ENCODE measurements at regions not wholly inside any gene's neighbourhood (a gene's known extent, or its start where the extent isn't known, plus 50 kb on each side); places are given as distances from the start of the nearest gene placed in this dataset.

DNA sequence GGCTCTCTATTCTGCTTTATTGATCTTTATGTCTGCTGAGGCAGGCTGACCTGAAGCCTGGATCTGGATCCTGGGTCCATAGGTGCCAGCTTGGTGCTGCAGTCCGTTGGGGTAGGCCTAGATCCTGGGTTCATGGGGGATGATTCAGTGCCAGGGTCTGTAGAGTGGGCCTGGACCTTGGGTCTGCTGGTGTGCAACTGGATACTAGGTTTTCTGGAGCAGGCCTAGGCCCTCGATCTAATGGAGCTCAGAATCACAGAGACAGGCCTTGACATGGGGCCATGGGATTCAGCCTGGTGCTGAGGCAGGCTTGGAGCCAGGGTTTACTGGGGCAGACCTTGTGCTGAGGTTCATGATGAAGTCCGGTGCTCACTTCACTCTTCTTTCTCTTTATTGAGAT, 358.6 kb downstream of the TEX13C start:
- H3K27ac ChIP-seq (ENCODE audit: insufficient read depth, low read depth, low read length), result no peak overlapping the region
- no peaks in the 10 kb centered on the region for H3K9me3 ChIP-seq (replicated peaks; ENCODE audit: control insufficient read depth, insufficient read depth, low read length)
- no peak overlapping the region for H3K4me2 ChIP-seq (ENCODE audit: insufficient read depth, low read length)
- H3K4me1 ChIP-seq (ENCODE audit: control insufficient read depth, extremely low read depth, insufficient read depth, low read length), result no peaks in the 10 kb centered on the region
- H3K79me2 ChIP-seq (ENCODE audit: control insufficient read depth, insufficient read depth, low read length), result no peaks in the 10 kb centered on the region
- ChIA-PET POLR2A (no interaction called here), CTCF (no interaction called here)
- DNase-seq (ENCODE audit: low read depth, low spot score), result no peak
- no peaks in the 10 kb centered on the region for H3K27me3 ChIP-seq (ENCODE audit: control insufficient read depth in 2 of 2, insufficient read depth in 2 of 2, low read length in 2 of 2)
- no peaks in the 10 kb centered on the region for H4K20me1 ChIP-seq (replicated peaks; ENCODE audit: control insufficient read depth, extremely low read depth, insufficient read depth, low read length)
- TF ChIP-seq MYC (IDR thresholded peaks at IDR 0.05; ENCODE audit: low read depth, low read length), result no peak
- no peak for TF ChIP-seq POLR2AphosphoS5 (IDR thresholded peaks at IDR 0.05; ENCODE audit: insufficient read depth, low read depth, low read length)
- BruUV-seq (replicated peaks), result no TSS peak
- H3K4me3 ChIP-seq (replicated peaks in 1 of 3; ENCODE audit: insufficient read depth in 1 of 3, low read depth in 1 of 3, low read length in 3 of 3), result no peak overlapping the region
- dilution Hi-C loops (cut with MboI; ENCODE audit: extremely low pct_ligation_motif_present, low sequenced_read_pairs) (no loop called here), intact Hi-C loops (cut with micrococcal nuclease) (no loop called here)
- no peaks in the 10 kb centered on the region for H3K36me3 ChIP-seq (ENCODE audit: control insufficient read depth in 2 of 2, extremely low read depth in 1 of 2, insufficient read depth in 2 of 2, low read length in 2 of 2)
- H3K9me1 ChIP-seq (replicated peaks; ENCODE audit: control insufficient read depth, extremely low read depth, insufficient read depth, low read length), result no peaks in the 10 kb centered on the region
- H3K9ac ChIP-seq (replicated peaks; ENCODE audit: extremely low read depth, insufficient read depth, low read length), result no peak overlapping the region
- FAIRE-seq, result no peak
- H2AFZ ChIP-seq (ENCODE audit: low read depth, low read length), result no peak overlapping the region

DNA sequence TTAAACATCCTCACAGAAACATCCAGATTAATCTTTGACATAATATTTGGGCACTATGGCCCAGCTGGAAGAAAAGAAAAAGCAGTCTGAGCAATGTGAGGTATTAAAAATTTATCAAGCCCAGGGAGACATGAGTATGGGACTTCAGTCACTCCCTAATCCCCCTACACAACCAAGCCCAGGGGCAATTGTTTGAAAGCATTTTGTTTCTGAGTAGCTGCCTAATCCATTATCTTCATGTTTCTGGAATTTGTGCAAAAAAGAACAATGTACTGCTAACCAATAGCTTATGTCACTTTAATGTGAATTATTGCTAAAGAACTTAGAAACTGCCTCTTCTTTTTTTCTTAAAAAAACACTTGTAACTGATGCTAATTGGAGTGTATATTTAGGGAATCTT, 360.7 kb downstream of the TEX13C start:
- H3K27me3 ChIP-seq (ENCODE audit: control insufficient read depth in 2 of 2, insufficient read depth in 2 of 2, low read length in 2 of 2), result no peaks in the 10 kb centered on the region
- FAIRE-seq, result no peak
- no peaks in the 10 kb centered on the region for H4K20me1 ChIP-seq (replicated peaks; ENCODE audit: control insufficient read depth, extremely low read depth, insufficient read depth, low read length)
- no peak overlapping the region for H3K9ac ChIP-seq (replicated peaks; ENCODE audit: extremely low read depth, insufficient read depth, low read length)
- BruUV-seq (replicated peaks), result no TSS peak
- no peaks in the 10 kb centered on the region for H3K9me1 ChIP-seq (replicated peaks; ENCODE audit: control insufficient read depth, extremely low read depth, insufficient read depth, low read length)
- no peak overlapping the region for H3K4me2 ChIP-seq (ENCODE audit: insufficient read depth, low read length)
- ChIA-PET POLR2A (no interaction called here), CTCF (no interaction called here)
- TF ChIP-seq GATA2 (IDR thresholded peaks at IDR 0.05; ENCODE audit: insufficient read depth, insufficient read length, low read depth, low read length) (no peak), EZH2 (IDR thresholded peaks at IDR 0.05; ENCODE audit: borderline replicate concordance, low read depth, low read length, severe bottlenecking) (no peak), MYC (IDR thresholded peaks at IDR 0.05; ENCODE audit: low read depth, low read length) (no peak), POLR2AphosphoS5 (IDR thresholded peaks at IDR 0.05; ENCODE audit: insufficient read depth, low read depth, low read length) (no peak), FOS (IDR thresholded peaks at IDR 0.05; ENCODE audit: borderline replicate concordance, insufficient read depth, low read length) (no peak), JUN (IDR thresholded peaks at IDR 0.05; ENCODE audit: borderline replicate concordance, insufficient read depth, insufficient read length, low read depth) (no peak), POLR2A (IDR thresholded peaks at IDR 0.05; ENCODE audit: low read depth, low read length) (no peak)
- TF ChIP-seq, protein P1, sequence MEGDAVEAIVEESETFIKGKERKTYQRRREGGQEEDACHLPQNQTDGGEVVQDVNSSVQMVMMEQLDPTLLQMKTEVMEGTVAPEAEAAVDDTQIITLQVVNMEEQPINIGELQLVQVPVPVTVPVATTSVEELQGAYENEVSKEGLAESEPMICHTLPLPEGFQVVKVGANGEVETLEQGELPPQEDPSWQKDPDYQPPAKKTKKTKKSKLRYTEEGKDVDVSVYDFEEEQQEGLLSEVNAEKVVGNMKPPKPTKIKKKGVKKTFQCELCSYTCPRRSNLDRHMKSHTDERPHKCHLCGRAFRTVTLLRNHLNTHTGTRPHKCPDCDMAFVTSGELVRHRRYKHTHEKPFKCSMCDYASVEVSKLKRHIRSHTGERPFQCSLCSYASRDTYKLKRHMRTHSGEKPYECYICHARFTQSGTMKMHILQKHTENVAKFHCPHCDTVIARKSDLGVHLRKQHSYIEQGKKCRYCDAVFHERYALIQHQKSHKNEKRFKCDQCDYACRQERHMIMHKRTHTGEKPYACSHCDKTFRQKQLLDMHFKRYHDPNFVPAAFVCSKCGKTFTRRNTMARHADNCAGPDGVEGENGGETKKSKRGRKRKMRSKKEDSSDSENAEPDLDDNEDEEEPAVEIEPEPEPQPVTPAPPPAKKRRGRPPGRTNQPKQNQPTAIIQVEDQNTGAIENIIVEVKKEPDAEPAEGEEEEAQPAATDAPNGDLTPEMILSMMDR (IDR thresholded peaks at IDR 0.05; ENCODE audit: extremely low read depth in 1 of 2, insufficient read depth in 1 of 2, low read depth in 1 of 2, low read length in 2 of 2), result no peak
- TF ChIP-seq, protein P2, sequence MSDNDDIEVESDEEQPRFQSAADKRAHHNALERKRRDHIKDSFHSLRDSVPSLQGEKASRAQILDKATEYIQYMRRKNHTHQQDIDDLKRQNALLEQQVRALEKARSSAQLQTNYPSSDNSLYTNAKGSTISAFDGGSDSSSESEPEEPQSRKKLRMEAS (IDR thresholded peaks at IDR 0.05; ENCODE audit: insufficient read depth, insufficient read length), result no peak
- H3K4me3 ChIP-seq (replicated peaks in 1 of 3; ENCODE audit: insufficient read depth in 1 of 3, low read depth in 1 of 3, low read length in 3 of 3), result no peak overlapping the region
- DNase-seq (ENCODE audit: low read depth, low spot score), result no peak
- intact Hi-C loops (cut with micrococcal nuclease), result no loop called here
- H3K4me1 ChIP-seq (ENCODE audit: control insufficient read depth, extremely low read depth, insufficient read depth, low read length), result no peaks in the 10 kb centered on the region
- dilution Hi-C loops (cut with MboI; ENCODE audit: extremely low pct_ligation_motif_present, low sequenced_read_pairs), result no loop called here
- no peaks in the 10 kb centered on the region for H3K36me3 ChIP-seq (ENCODE audit: control insufficient read depth in 2 of 2, extremely low read depth in 1 of 2, insufficient read depth in 2 of 2, low read length in 2 of 2)
- no peaks in the 10 kb centered on the region for H3K79me2 ChIP-seq (ENCODE audit: control insufficient read depth, insufficient read depth, low read length)
- no peak overlapping the region for H2AFZ ChIP-seq (ENCODE audit: low read depth, low read length)
- no peak overlapping the region for H3K27ac ChIP-seq (ENCODE audit: insufficient read depth, low read depth, low read length)
- no peaks in the 10 kb centered on the region for H3K9me3 ChIP-seq (replicated peaks; ENCODE audit: control insufficient read depth, insufficient read depth, low read length)
